ENCODE measurements at regions not wholly inside any gene's neighbourhood (a gene's known extent, or its start where the extent isn't known, plus 50 kb on each side); places are given as distances from the start of the nearest gene placed in this dataset.
A peak's percentile ranks its signal among the peaks of the same experiment; 100 is the strongest.
"Not testable (repeated sequence)": the region's sequence is repeated elsewhere in the genome, so short reads cannot be mapped to it uniquely, and the experiment has no call there.

- H3K36me3 Mint-ChIP-seq: no peaks in the 10 kb centered on the region
- Histone ChIP-seq H3K27me3 (ENCODE audit: control insufficient read depth, insufficient read depth, low read length) (no peaks in the 10 kb centered on the region), H3K4me3 (ENCODE audit: low read depth, low read length) (peak overlapping the region; percentile 57), H3K9me3 (ENCODE audit: control insufficient read depth in 2 of 2, low read length in 2 of 2) (peaks cover 15 to 16% of the 10 kb centered on the region in 2 experiments), H3K36me3 (ENCODE audit: control insufficient read depth, insufficient read depth, low read length) (no peaks in the 10 kb centered on the region), H3K27ac (ENCODE audit: insufficient read depth, low read length, poor library complexity, severe bottlenecking) (peak overlapping the region; percentile 88), H3K4me1 (ENCODE audit: control insufficient read depth, insufficient read depth, low read length, poor library complexity, severe bottlenecking) (peaks cover 23% of the 10 kb centered on the region)
- H3K4me1 Mint-ChIP-seq: peaks cover 30 to 45% (median 35%) of the 10 kb centered on the region in 4 donors
- peaks cover 5 to 37% (median 12%) of the 10 kb centered on the region in 7 donors for H3K9me3 Mint-ChIP-seq
- H3K27ac Mint-ChIP-seq: peak overlapping the region; percentile 40 to 77 (median 75)
- H3K4me3 Mint-ChIP-seq: peak overlapping the region; percentile 2 to 64 (median 30)
- DNase-seq: peak; percentile 50 to 95 (median 85)
- H3K27me3 Mint-ChIP-seq: peaks cover 14% of the 10 kb centered on the region
- ATAC-seq (ENCODE audit: low read depth in 2 of 2): peak; percentile 93 to 94
Observed at GRCh38 chr7:106346678-106347217, 62.0 kb upstream of the NAMPT start.

GRCh38 chr7:106346167-106346677, 61.4 kb upstream of the NAMPT start:
- Mint-ChIP-seq H3K4me1 (peaks cover 30 to 45% (median 36%) of the 10 kb centered on the region in 4 donors), H3K36me3 (no peaks in the 10 kb centered on the region), H3K27ac (peak overlapping the region; percentile 40 to 84 (median 75)), H3K27me3 (peaks cover 14% of the 10 kb centered on the region), H3K4me3 (peak overlapping the region in 3 of 4 donors; percentile 9 to 64 (median 54)), H3K9me3 (peaks cover 7 to 40% (median 15%) of the 10 kb centered on the region in 7 donors)
- Histone ChIP-seq H3K4me1 (ENCODE audit: control insufficient read depth, insufficient read depth, low read length, poor library complexity, severe bottlenecking) (peaks cover 23% of the 10 kb centered on the region), H3K4me3 (ENCODE audit: low read depth, low read length) (peak overlapping the region; percentile 16), H3K27ac (ENCODE audit: insufficient read depth, low read length, poor library complexity, severe bottlenecking) (peak overlapping the region; percentile 88), H3K27me3 (ENCODE audit: control insufficient read depth, insufficient read depth, low read length) (no peaks in the 10 kb centered on the region), H3K36me3 (ENCODE audit: control insufficient read depth, insufficient read depth, low read length) (no peaks in the 10 kb centered on the region), H3K9me3 (ENCODE audit: control insufficient read depth in 2 of 2, low read length in 2 of 2) (peaks cover 17 to 18% of the 10 kb centered on the region in 2 experiments)
- DNase-seq: no peak
- no peak for ATAC-seq (ENCODE audit: low read depth in 2 of 2)

GRCh38 chr7:106345421-106346166, 60.8 kb upstream of the NAMPT start:
- no peaks in the 10 kb centered on the region for H3K36me3 ChIP-seq (ENCODE audit: control insufficient read depth, insufficient read depth, low read length)
- ATAC-seq (ENCODE audit: low read depth in 2 of 2): no peak
- no peaks in the 10 kb centered on the region for H3K27me3 ChIP-seq (ENCODE audit: control insufficient read depth, insufficient read depth, low read length)
- Mint-ChIP-seq H3K9me3 (peaks cover 7 to 40% (median 15%) of the 10 kb centered on the region in 7 donors), H3K36me3 (no peaks in the 10 kb centered on the region), H3K4me3 (peak overlapping the region in 1 of 4 donors; percentile 53), H3K27ac (peak overlapping the region; percentile 40 to 84 (median 75)), H3K27me3 (peaks cover 12% of the 10 kb centered on the region), H3K4me1 (peaks cover 30 to 45% (median 36%) of the 10 kb centered on the region in 4 donors)
- peaks cover 23% of the 10 kb centered on the region for H3K4me1 ChIP-seq (ENCODE audit: control insufficient read depth, insufficient read depth, low read length, poor library complexity, severe bottlenecking)
- H3K4me3 ChIP-seq (ENCODE audit: low read depth, low read length): peak overlapping the region; percentile 16
- peak in 2 of 3 donors; percentile 3 to 15 for DNase-seq
- peaks cover 17 to 18% of the 10 kb centered on the region in 2 experiments for H3K9me3 ChIP-seq (ENCODE audit: control insufficient read depth in 2 of 2, low read length in 2 of 2)
- peak overlapping the region; percentile 88 for H3K27ac ChIP-seq (ENCODE audit: insufficient read depth, low read length, poor library complexity, severe bottlenecking)

- Histone ChIP-seq H3K9me3 (ENCODE audit: control insufficient read depth in 2 of 2, low read length in 2 of 2) (peaks cover 10 to 16% of the 10 kb centered on the region in 2 experiments), H3K4me3 (ENCODE audit: low read depth, low read length) (no peak overlapping the region), H3K36me3 (ENCODE audit: control insufficient read depth, insufficient read depth, low read length) (no peaks in the 10 kb centered on the region), H3K27ac (ENCODE audit: insufficient read depth, low read length, poor library complexity, severe bottlenecking) (no peak overlapping the region), H3K27me3 (ENCODE audit: control insufficient read depth, insufficient read depth, low read length) (no peaks in the 10 kb centered on the region), H3K4me1 (ENCODE audit: control insufficient read depth, insufficient read depth, low read length, poor library complexity, severe bottlenecking) (peaks cover 23% of the 10 kb centered on the region)
- H3K27ac Mint-ChIP-seq: peak overlapping the region in 2 of 3 donors; percentile 5 to 15
- peaks cover 4 to 42% (median 17%) of the 10 kb centered on the region in 7 donors for H3K9me3 Mint-ChIP-seq
- peaks cover 12% of the 10 kb centered on the region for H3K27me3 Mint-ChIP-seq
- no peaks in the 10 kb centered on the region for H3K36me3 Mint-ChIP-seq
- no peak for ATAC-seq (ENCODE audit: low read depth in 2 of 2)
- no peak for DNase-seq
- no peak overlapping the region for H3K4me3 Mint-ChIP-seq
- H3K4me1 Mint-ChIP-seq: peaks cover 30 to 45% (median 36%) of the 10 kb centered on the region in 4 donors
Observed at GRCh38 chr7:106344861-106345260, 60.1 kb upstream of the NAMPT start.

GRCh38 chr7:106344211-106344610, 59.4 kb upstream of the NAMPT start:
- Histone ChIP-seq H3K4me3 (ENCODE audit: low read depth, low read length) (no peak overlapping the region), H3K9me3 (ENCODE audit: control insufficient read depth in 2 of 2, low read length in 2 of 2) (peaks cover 7 to 11% of the 10 kb centered on the region in 2 experiments), H3K27ac (ENCODE audit: insufficient read depth, low read length, poor library complexity, severe bottlenecking) (no peak overlapping the region), H3K4me1 (ENCODE audit: control insufficient read depth, insufficient read depth, low read length, poor library complexity, severe bottlenecking) (peaks cover 23% of the 10 kb centered on the region), H3K36me3 (ENCODE audit: control insufficient read depth, insufficient read depth, low read length) (no peaks in the 10 kb centered on the region), H3K27me3 (ENCODE audit: control insufficient read depth, insufficient read depth, low read length) (no peaks in the 10 kb centered on the region)
- Mint-ChIP-seq H3K27me3 (peaks cover 12% of the 10 kb centered on the region), H3K9me3 (peaks cover 4 to 37% (median 15%) of the 10 kb centered on the region in 7 donors), H3K4me3 (no peak overlapping the region), H3K4me1 (peaks cover 30 to 45% (median 36%) of the 10 kb centered on the region in 4 donors), H3K27ac (no peak overlapping the region), H3K36me3 (no peaks in the 10 kb centered on the region)
- no peak for ATAC-seq (ENCODE audit: low read depth in 2 of 2)
- no peak for DNase-seq

GRCh38 chr7:106342049-106342448, 57.3 kb upstream of the NAMPT start:
- peaks cover 7 to 22% of the 10 kb centered on the region in 2 experiments for H3K9me3 ChIP-seq (ENCODE audit: control insufficient read depth in 2 of 2, low read length in 2 of 2)
- Mint-ChIP-seq H3K9me3 (peaks cover 3 to 40% (median 13%) of the 10 kb centered on the region in 7 donors), H3K4me1 (peaks cover 21 to 30% (median 25%) of the 10 kb centered on the region in 4 donors)
- H3K27me3 ChIP-seq (ENCODE audit: control insufficient read depth, insufficient read depth, low read length); H3K27ac Mint-ChIP-seq; DNase-seq; H3K4me3 ChIP-seq (ENCODE audit: low read depth, low read length); ATAC-seq (ENCODE audit: low read depth in 2 of 2); H3K27ac ChIP-seq (ENCODE audit: insufficient read depth, low read length, poor library complexity, severe bottlenecking); H3K27me3 Mint-ChIP-seq; H3K4me3 Mint-ChIP-seq; H3K36me3 Mint-ChIP-seq; H3K36me3 ChIP-seq (ENCODE audit: control insufficient read depth, insufficient read depth, low read length): not testable (repeated sequence)
- peaks cover 14% of the 10 kb centered on the region for H3K4me1 ChIP-seq (ENCODE audit: control insufficient read depth, insufficient read depth, low read length, poor library complexity, severe bottlenecking)

- not testable (repeated sequence) for H3K27ac Mint-ChIP-seq; DNase-seq; H3K36me3 Mint-ChIP-seq; H3K27me3 Mint-ChIP-seq; H3K27me3 ChIP-seq (ENCODE audit: control insufficient read depth, insufficient read depth, low read length); H3K4me3 ChIP-seq (ENCODE audit: low read depth, low read length); H3K4me3 Mint-ChIP-seq; H3K4me1 ChIP-seq (ENCODE audit: control insufficient read depth, insufficient read depth, low read length, poor library complexity, severe bottlenecking); H3K27ac ChIP-seq (ENCODE audit: insufficient read depth, low read length, poor library complexity, severe bottlenecking); ATAC-seq (ENCODE audit: low read depth in 2 of 2); H3K36me3 ChIP-seq (ENCODE audit: control insufficient read depth, insufficient read depth, low read length)
- peaks cover 7 to 22% of the 10 kb centered on the region in 2 experiments for H3K9me3 ChIP-seq (ENCODE audit: control insufficient read depth in 2 of 2, low read length in 2 of 2)
- Mint-ChIP-seq H3K4me1 (peaks cover 5 to 12% (median 8%) of the 10 kb centered on the region in 4 donors), H3K9me3 (peaks cover 3 to 44% (median 13%) of the 10 kb centered on the region in 7 donors)
Observed at GRCh38 chr7:106340247-106340596, 55.4 kb upstream of the NAMPT start.
